Naive thymus-derived CD8-positive, alpha-beta T cell (primary cell): ENCODE measurements at regions not wholly inside any gene's neighbourhood (a gene's known extent, or its start where the extent isn't known, plus 50 kb on each side); places are given as distances from the start of the nearest gene placed in this dataset.
A peak's percentile ranks its signal among the peaks of the same experiment; 100 is the strongest.
"Not testable (repeated sequence)": the region's sequence is repeated elsewhere in the genome, so short reads cannot be mapped to it uniquely, and the experiment has no call there.

Experiments used
- ATAC-seq, 2 donors: fragments of 150-1000 bp; cut with Tn5 transposase in 1 of 2; sonication (Bioruptor Pico), chemical (Tn5 transposase) in 1 of 2; 1 replicate in 1 of 2; 2 replicates in 1 of 2; pipeline ENCODE4 v1.10.0; 2021; ENCODE audit warnings: mild to moderate bottlenecking in 2 of 2, moderate library complexity in 2 of 2
- POLR2A ChIA-PET: fragments of 350-600 bp; sonication (Branson Sonifier 250); formaldehyde crosslinking; loops from one replicate; lab custom pipeline; 2021; ENCODE audit warnings: antibody characterized with exemption; lab: Charles Lee
- DNase-seq, 10 donors: peaks; one replicate each; pipeline versions ENCODE4 v3.0.0 to v3.0.0-alpha.2; 2020 to 2022
- H3K27ac Mint-ChIP-seq, 10 donors: one replicate each; pipeline ENCODE4 v1.8.0; 2020 to 2022; ENCODE audit warnings: mild to moderate bottlenecking in 10 of 10, mixed read lengths in 10 of 10, moderate library complexity in 4 of 10, inconsistent platforms in 1 of 10
- H3K27me3 Mint-ChIP-seq, 5 donors: one replicate each; pipeline ENCODE4 v1.8.0; 2021 to 2022; ENCODE audit warnings: mixed read lengths in 5 of 5
- H3K36me3 Mint-ChIP-seq, 3 donors: one replicate each; pipeline ENCODE4 v1.8.0; 2020 to 2022; ENCODE audit warnings: mixed read lengths in 3 of 3, mild to moderate bottlenecking in 2 of 3, inconsistent platforms in 1 of 3
- H3K4me1 Mint-ChIP-seq, 4 donors: one replicate each; pipeline ENCODE4 v1.8.0; 2021 to 2022; ENCODE audit warnings: mixed read lengths in 4 of 4
- H3K4me3 Mint-ChIP-seq, 10 donors: one replicate each; pipeline ENCODE4 v1.8.0; 2020 to 2022; ENCODE audit warnings: mild to moderate bottlenecking in 10 of 10, mixed read lengths in 10 of 10, moderate library complexity in 6 of 10, inconsistent platforms in 1 of 10
- H3K9me3 Mint-ChIP-seq, 9 donors: one replicate each; pipeline ENCODE4 v1.8.0; 2020 to 2022; ENCODE audit warnings: mixed read lengths in 9 of 9, mild to moderate bottlenecking in 3 of 9, inconsistent platforms in 1 of 9, moderate library complexity in 1 of 9

DNA sequence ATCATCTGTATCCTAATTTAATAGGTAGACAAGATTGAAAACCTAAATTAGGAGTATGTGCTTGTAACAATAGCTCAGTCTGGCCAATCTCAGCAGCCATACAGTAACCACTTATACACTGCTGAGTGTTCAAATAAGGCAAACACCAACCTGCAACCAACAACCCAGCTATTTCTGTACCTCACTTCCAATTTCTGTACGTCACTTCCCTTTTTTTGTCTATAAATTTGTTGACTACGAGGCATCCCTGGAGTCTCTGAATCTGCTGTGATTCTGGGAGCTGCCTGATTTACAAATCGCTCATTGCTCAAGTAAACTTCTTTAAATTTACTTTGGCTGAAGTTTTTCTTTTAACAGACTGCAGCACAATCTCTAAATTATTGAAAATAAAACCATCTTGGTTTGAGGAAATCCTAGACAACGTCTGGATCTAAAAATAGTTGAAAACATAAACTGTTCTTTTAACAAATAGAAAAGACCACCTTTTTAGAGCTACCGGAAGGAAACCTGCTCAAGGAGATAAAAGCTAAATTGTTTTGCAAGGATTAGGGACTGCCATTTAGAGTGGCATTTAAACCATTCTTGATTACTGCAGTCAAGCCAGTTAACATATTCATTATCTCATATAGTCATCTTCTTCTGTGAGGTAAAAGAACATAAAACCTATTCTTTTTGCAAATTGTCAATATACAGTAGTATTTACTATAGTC, 778.1 kb downstream of the SH3BGRL start:
- Mint-ChIP-seq H3K36me3 (no peaks in the 10 kb centered on the region), H3K9me3 (peaks cover 0 to 13% (median 0%) of the 10 kb centered on the region in 9 donors), H3K27me3 (peaks cover 0 to 3% (median 0%) of the 10 kb centered on the region in 5 donors), H3K4me1 (no peaks in the 10 kb centered on the region), H3K27ac (no peak overlapping the region), H3K4me3 (no peak overlapping the region)
- DNase-seq (no peak), ATAC-seq (no peak)
- POLR2A ChIA-PET, result no interaction called here

DNA sequence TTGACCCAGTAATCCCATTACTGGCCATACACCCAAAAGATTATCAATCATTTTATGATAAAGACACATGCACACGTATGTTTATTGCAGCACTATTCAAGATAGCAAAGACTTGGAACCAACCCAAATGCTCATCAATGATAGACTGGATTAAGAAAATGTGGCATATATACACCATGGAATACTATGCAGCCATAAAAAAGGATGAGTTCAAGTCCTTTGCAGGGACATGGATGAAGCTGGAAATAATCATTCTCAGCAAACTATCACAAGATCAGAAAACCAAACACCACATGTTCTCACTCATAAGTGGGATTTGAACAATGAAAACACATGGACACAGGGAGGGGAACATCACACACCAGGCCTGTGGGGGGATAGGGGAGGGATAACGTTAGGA, 785.3 kb downstream of the SH3BGRL start:
- H3K27ac Mint-ChIP-seq, H3K27me3 Mint-ChIP-seq, ATAC-seq, H3K36me3 Mint-ChIP-seq, DNase-seq, H3K4me3 Mint-ChIP-seq, POLR2A ChIA-PET, H3K4me1 Mint-ChIP-seq: not testable (repeated sequence)
- peaks cover 0 to 25% (median 2%) of the 10 kb centered on the region in 9 donors for H3K9me3 Mint-ChIP-seq

DNA sequence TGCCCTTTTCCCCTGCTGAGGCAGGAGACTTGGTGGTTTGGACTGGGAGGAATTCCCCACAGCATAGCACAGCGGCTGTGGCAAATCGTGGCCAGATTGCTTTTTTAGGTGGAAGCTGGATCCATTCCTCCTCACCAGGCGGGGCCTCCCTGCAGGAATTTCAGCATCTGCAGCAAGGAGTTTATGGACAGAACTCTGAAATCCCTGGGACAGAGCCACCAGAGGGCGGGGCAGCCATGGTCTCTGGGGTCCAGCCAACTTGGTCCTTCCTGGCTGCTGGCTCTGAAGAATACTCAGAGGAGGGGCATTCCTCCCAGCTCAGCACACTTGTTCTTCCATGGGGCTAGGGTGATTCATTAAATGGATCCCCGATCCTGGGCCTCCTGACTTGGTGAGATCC, 794.3 kb downstream of the SH3BGRL start:
- POLR2A ChIA-PET, result no interaction called here
- DNase-seq, result no peak
- H3K4me3 Mint-ChIP-seq, result no peak overlapping the region
- H3K36me3 Mint-ChIP-seq, result peaks cover 0 to 5% (median 0%) of the 10 kb centered on the region in 3 donors
- no peak for ATAC-seq
- H3K27ac Mint-ChIP-seq, result no peak overlapping the region
- H3K9me3 Mint-ChIP-seq, result peaks cover 0 to 49% (median 6%) of the 10 kb centered on the region in 9 donors
- no peaks in the 10 kb centered on the region for H3K27me3 Mint-ChIP-seq
- H3K4me1 Mint-ChIP-seq, result no peaks in the 10 kb centered on the region

DNA sequence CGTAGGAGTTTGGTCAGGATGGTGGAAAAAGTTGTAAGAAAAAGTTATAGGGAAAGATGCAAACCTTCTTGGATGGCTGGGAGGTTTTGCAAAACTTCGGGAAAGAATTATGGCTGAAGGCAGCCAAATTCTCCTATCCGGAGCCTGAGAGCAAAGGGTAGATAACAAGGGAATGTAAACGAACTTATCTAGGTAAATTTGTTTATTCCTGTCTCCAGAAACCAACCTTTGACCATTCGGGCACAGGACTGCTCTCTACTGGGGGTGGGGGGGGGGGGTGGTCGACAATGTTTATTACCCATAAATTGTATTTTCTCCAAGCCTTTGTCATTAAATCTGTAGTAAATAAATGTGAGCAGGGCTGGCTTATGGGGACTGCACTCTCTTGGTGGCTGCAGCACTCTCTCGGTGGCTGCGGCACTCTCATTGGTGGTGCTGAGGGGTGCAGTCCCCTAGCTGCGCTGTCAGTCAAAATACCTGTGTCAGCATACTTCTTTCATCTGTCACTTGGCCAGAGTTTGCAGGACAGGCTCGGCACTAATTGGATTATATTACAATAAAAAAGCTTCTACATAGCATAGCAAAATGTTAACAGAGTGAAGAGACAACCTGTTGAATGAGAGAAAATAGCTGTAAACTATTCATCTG, 827.8 kb downstream of the SH3BGRL start:
- POLR2A ChIA-PET, result no interaction called here
- no peak for DNase-seq
- Mint-ChIP-seq H3K4me3 (no peak overlapping the region), H3K27ac (no peak overlapping the region), H3K27me3 (no peaks in the 10 kb centered on the region), H3K36me3 (peaks cover 0 to 5% (median 0%) of the 10 kb centered on the region in 3 donors), H3K9me3 (peaks cover 0 to 16% (median 5%) of the 10 kb centered on the region in 9 donors), H3K4me1 (no peaks in the 10 kb centered on the region)
- no peak for ATAC-seq

DNA sequence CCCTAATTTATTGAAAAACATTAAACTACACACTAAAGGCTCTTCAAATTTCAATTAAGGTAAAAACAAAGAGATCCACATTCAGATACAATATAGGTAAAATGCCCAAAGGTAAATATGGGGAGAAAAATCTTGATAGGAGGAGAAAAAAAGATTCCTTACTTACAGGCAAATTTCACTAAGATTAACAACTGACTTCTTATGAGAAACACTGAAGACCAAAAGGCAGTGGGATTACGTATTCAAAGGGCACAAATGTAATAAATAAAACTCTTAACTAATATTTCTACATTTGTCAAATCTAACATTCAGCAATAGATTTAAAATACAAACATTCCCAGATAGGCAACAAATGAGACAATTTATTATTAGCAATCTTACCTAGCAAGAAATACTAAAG, 829.3 kb downstream of the SH3BGRL start:
- DNase-seq (no peak), ATAC-seq (no peak)
- Mint-ChIP-seq H3K36me3 (peaks cover 0 to 5% (median 0%) of the 10 kb centered on the region in 3 donors), H3K4me1 (no peaks in the 10 kb centered on the region), H3K27me3 (no peaks in the 10 kb centered on the region), H3K4me3 (no peak overlapping the region), H3K9me3 (peaks cover 0 to 16% (median 5%) of the 10 kb centered on the region in 9 donors), H3K27ac (peak overlapping the region in 1 of 10 donors; percentile 5)
- POLR2A ChIA-PET, result no interaction called here

DNA sequence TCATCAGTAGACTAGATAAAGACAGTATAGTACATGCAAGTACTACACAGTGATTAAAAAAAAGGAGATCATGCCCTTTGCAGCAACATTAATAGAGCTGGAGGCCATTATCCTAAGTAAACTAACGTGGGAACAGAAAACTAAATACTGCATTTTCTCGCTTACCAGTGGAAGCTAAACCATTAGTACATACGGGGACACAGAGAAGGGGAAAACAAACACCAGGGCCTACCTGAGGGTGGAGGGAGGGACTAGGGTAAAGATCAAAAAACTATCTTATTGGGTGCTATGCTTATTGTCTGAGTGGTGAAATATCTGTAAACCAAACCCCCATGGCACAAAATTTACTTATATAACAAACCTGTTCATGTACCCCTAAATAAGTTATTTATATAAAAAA, 836.9 kb downstream of the SH3BGRL start:
- POLR2A ChIA-PET, result no interaction called here
- no peak for ATAC-seq
- no peaks in the 10 kb centered on the region for H3K4me1 Mint-ChIP-seq
- no peak overlapping the region for H3K27ac Mint-ChIP-seq
- DNase-seq, result no peak
- H3K9me3 Mint-ChIP-seq, result peaks cover 0 to 6% (median 0%) of the 10 kb centered on the region in 9 donors
- H3K4me3 Mint-ChIP-seq, result no peak overlapping the region
- H3K27me3 Mint-ChIP-seq, result no peaks in the 10 kb centered on the region
- H3K36me3 Mint-ChIP-seq, result no peaks in the 10 kb centered on the region

DNA sequence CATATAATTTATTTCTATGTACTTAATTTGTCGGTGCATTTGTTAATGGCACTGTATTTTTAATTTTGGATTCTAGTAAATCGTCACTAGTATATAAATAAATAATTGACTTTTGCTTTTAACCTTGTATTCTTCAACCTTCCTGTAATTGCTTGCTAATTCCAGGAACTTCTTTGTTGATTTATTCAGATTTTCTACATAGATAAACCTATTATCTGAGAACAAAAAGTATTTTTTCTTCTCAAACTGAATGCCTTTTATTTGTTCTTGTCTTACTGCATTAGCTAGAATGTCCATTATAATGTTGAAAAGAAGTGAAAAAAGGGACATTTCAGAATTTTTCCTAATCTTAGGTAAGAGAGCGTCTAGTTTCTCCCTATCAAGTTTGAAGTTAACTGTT, 839.1 kb downstream of the SH3BGRL start:
- no peak for ATAC-seq
- Mint-ChIP-seq H3K4me1 (no peaks in the 10 kb centered on the region), H3K4me3 (no peak overlapping the region), H3K27me3 (no peaks in the 10 kb centered on the region), H3K27ac (no peak overlapping the region), H3K9me3 (peaks cover 0 to 8% (median 0%) of the 10 kb centered on the region in 9 donors), H3K36me3 (no peaks in the 10 kb centered on the region)
- POLR2A ChIA-PET, result no interaction called here
- no peak for DNase-seq

DNA sequence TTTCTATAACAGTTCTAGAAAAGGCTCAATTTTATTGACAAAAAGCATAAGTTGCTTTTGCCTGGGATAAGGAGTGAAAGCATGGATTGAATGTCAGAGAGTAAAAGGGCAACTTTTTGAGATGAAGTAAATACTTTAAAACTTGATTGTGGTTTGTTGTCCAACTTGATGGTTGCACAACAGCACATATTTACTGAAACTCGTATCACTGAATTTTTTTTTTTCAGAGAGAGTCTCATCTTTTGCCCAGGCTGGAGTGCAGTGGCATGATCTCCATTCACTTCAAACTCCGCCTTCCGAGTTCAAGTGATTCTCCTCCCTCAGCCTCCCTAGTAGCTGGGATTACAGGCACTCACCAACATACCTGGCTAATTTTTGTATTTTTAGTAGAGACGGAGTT, 856.8 kb downstream of the SH3BGRL start:
- Mint-ChIP-seq H3K9me3 (peaks cover 0 to 7% (median 0%) of the 10 kb centered on the region in 9 donors), H3K4me1 (no peaks in the 10 kb centered on the region), H3K4me3 (no peak overlapping the region), H3K27me3 (no peaks in the 10 kb centered on the region), H3K36me3 (no peaks in the 10 kb centered on the region), H3K27ac (no peak overlapping the region)
- POLR2A ChIA-PET, result no interaction called here
- DNase-seq, result no peak
- ATAC-seq, result no peak

DNA sequence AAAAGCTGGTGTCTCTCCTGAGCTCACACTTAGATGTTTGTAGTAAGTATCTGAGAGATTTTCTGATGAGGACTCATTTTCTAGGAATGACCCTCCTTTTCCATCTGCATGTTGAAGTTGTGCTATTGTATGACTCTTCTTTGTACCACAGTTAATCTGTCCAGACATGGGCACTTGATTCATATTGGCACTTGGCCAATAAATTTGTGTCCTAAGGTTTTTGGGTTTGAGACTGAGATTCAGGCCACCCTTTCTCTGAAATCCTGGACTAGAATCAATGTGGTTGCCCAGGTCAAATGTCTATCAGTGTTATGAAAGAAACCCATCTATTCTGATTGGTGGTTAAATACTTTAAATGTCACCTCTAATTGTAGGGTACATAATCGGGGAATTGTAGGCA, 869.0 kb downstream of the SH3BGRL start:
- H3K36me3 Mint-ChIP-seq, result no peaks in the 10 kb centered on the region

DNA sequence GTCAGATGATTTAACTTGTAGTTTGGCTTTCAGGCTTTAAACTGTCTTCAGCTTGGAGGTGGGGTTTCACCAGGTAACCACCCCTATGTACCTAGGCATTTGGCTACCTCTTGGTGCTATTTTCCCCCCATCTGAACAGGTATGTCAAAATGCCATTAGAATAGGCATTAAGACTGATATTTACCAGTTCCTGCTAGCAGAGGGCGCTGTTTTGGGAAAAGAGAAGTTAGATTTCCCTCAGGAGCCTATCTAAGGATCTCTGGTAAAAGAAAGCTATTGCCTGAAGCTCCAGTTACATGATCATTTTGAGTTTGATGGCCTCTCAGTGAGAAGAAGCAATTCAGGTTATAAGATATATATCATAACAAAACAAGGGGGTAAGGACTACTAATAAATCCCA, 879.1 kb downstream of the SH3BGRL start:
- H3K4me3 Mint-ChIP-seq, result no peak overlapping the region
- no peak overlapping the region for H3K27ac Mint-ChIP-seq
- no peaks in the 10 kb centered on the region for H3K4me1 Mint-ChIP-seq
- H3K9me3 Mint-ChIP-seq, result peaks cover 0 to 20% (median 0%) of the 10 kb centered on the region in 9 donors
- DNase-seq, result no peak
- H3K27me3 Mint-ChIP-seq, result no peaks in the 10 kb centered on the region
- H3K36me3 Mint-ChIP-seq, result peaks cover 0 to 4% (median 0%) of the 10 kb centered on the region in 3 donors
- POLR2A ChIA-PET, result no interaction called here
- ATAC-seq, result no peak

More for the DNA sequence above, 869.0 kb downstream of the SH3BGRL start:
- H3K4me1 Mint-ChIP-seq, result no peaks in the 10 kb centered on the region
- H3K9me3 Mint-ChIP-seq, result peaks cover 0 to 6% (median 0%) of the 10 kb centered on the region in 9 donors
- no peak for DNase-seq
- POLR2A ChIA-PET, result no interaction called here
- no peaks in the 10 kb centered on the region for H3K27me3 Mint-ChIP-seq
- no peak for ATAC-seq
- no peak overlapping the region for H3K27ac Mint-ChIP-seq
- H3K4me3 Mint-ChIP-seq, result no peak overlapping the region

DNA sequence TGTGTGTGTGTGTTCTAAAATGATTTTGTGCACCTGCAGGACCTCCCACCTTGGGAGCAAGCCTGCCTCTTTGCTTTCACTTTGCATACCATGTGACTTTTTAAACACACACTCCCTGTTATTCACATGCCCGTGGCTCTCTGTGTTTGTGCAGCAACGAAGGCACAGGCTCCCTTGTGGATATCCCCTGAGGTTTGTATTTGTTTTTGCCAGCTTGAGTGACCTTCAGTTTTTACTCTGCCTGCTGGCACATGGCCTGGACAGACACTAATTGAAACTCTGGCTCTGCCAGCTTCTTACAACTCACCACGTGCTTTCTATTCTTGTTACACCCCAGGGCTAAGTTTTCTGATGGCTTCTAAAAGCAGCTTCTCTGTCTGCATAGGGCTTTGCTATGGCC, 885.8 kb downstream of the SH3BGRL start:
- Mint-ChIP-seq H3K9me3 (peaks cover 0 to 20% (median 6%) of the 10 kb centered on the region in 9 donors), H3K36me3 (peaks cover 0 to 4% (median 0%) of the 10 kb centered on the region in 3 donors), H3K27me3 (no peaks in the 10 kb centered on the region), H3K4me1 (peaks cover 5 to 21% (median 11%) of the 10 kb centered on the region in 4 donors), H3K27ac (peak overlapping the region in 1 of 10 donors; percentile 13), H3K4me3 (peak overlapping the region in 3 of 10 donors; percentile 16 to 27 (median 19))
- POLR2A ChIA-PET, result no interaction called here
- DNase-seq (no peak), ATAC-seq (no peak)

DNA sequence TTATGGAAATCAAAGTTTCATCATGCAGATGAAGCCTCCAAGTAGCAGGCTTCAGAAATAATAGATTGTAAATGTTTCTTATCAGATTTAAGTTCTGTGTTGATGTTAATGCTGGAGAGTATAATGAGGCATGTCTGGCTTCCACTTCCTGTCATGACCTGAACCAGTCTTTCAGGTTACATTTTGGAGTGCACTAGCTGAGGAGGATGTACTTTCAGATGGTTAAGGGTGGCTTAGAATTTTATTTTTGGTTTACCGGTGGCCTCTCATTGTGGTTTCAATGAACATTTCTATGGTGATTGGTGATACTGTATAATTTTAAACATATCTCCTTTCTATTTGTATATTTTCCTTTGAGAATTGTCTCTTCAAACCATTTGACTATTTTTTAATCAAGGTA, 890.4 kb downstream of the SH3BGRL start:
- Mint-ChIP-seq H3K4me1 (peaks cover 7 to 22% (median 12%) of the 10 kb centered on the region in 4 donors), H3K27ac (peak overlapping the region in 2 of 10 donors; percentile 73 to 79), H3K27me3 (no peaks in the 10 kb centered on the region), H3K4me3 (no peak overlapping the region), H3K36me3 (no peaks in the 10 kb centered on the region), H3K9me3 (peaks cover 0 to 6% (median 0%) of the 10 kb centered on the region in 9 donors)
- ATAC-seq (peak in 1 of 2 donors; percentile 65), DNase-seq (peak in 1 of 10 donors; percentile 4)
- POLR2A ChIA-PET, result no interaction called here

DNA sequence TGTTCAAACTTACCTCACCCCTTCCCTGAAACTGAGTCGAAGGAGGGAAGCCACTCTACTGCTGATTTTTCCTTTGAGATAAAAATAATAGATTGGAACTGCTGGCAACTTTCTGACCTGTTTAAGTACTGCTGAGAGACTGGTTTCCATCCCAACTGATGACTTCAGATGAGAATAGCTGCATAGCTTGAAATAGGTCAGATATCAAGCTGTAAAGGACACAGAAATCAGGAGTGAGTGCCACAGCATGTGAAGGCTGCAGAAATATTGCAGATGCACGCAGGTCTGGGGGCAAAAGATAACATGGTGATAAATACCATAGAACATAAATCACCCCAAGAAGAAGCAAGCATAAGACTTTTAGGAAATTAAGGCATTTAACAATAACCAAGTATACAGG, 923.2 kb downstream of the SH3BGRL start:
- POLR2A ChIA-PET, result no interaction called here
- DNase-seq (no peak), ATAC-seq (no peak)
- H3K27me3 Mint-ChIP-seq, result no peaks in the 10 kb centered on the region
- no peak overlapping the region for H3K27ac Mint-ChIP-seq
- H3K4me1 Mint-ChIP-seq, result peaks cover 0 to 2% (median 2%) of the 10 kb centered on the region in 4 donors
- H3K36me3 Mint-ChIP-seq, result no peaks in the 10 kb centered on the region
- no peaks in the 10 kb centered on the region for H3K9me3 Mint-ChIP-seq
- H3K4me3 Mint-ChIP-seq, result no peak overlapping the region
